NCI-H226 (cell line): ENCODE measurements at regions not wholly inside any gene's neighbourhood (a gene's known extent, or its start where the extent isn't known, plus 50 kb on each side); places are given as distances from the start of the nearest gene placed in this dataset.
A peak's percentile ranks its signal among the peaks of the same experiment; 100 is the strongest.

Source experiments
- DNase-seq: peaks from one replicate; pipeline ENCODE4 v3.0.0-alpha.2; 2015

DNA sequence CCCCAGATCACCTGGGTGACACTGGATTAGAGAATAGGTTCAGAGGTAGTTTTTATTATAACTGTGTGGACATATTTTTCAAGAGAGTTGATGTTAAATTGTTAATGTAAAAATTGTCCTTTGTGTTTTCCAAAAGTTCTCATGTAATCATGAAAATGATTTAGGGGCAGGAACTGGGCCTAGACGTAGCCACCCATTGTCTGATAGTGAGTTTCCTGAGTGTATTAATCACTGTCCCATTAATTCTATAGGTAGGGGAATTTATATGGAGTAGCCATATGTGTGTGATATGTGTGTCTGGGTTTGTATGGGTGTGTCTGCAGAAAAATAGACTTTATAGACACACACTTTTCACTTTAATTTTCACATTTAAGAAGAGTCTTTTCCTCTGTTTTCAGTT is 144.6 kb upstream of the RAI14 start:
- DNase-seq = no peak

- DNase-seq = no peak
These were observed 144.2 kb upstream of the RAI14 start for GRCh38 chr5:34511915-34512314.

DNA sequence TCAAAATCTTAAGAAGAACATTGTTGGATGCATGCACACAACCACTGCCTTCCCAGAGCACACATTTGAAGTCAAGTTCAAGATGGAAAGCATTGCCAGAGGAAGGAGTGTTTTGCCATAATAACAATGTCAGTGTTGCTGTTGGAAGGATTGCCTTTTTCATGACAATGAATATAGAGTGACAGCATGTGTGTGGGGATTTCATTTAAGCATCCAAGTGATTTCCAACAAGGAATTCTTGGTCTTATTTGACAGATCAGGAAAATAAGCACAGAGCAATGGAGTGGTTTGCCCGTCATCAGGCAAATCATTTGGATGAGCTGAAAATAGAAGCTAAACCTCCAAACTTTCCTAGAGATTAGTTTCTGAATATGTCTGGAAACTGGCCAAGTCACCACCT is 140.0 kb upstream of the RAI14 start:
- DNase-seq = no peak

DNA sequence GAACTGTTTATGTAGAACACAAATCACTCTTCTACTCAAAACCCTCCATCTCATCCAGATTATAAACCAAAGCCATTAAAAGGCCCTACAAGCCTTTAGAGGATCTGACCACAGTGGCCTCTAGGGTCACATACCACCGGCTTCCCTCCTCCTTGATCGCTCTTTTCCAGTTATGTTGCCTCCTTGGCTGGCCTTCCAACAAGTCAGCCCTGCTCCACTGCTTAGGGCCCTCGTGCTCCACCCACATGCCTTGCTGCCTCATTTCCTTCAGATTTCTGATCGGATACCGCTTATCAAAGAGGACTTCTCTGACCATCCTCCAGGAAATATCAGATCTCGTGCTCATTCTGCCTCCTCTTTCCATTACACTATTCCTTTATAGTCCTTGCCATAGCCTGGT is 139.4 kb upstream of the RAI14 start:
- DNase-seq = no peak

DNA sequence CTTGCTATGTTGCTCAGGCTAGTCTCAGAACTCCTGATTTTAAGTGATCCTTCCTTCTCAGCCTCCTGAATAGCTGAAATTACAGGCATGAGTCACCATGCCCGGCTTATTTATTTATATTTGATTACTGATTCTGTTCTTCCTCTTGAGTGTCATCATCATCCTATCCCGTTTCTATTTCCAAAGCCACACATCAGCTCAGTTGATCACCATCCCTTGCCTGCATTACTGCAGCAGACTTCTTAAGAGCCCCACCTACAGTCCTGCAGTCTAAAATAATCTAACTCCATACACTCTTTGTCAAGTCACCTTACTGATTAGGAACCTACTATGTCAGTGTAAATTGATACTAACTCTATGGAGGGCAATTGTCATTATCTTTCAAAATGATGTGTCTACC is 138.9 kb upstream of the RAI14 start:
- no peak for DNase-seq

DNA sequence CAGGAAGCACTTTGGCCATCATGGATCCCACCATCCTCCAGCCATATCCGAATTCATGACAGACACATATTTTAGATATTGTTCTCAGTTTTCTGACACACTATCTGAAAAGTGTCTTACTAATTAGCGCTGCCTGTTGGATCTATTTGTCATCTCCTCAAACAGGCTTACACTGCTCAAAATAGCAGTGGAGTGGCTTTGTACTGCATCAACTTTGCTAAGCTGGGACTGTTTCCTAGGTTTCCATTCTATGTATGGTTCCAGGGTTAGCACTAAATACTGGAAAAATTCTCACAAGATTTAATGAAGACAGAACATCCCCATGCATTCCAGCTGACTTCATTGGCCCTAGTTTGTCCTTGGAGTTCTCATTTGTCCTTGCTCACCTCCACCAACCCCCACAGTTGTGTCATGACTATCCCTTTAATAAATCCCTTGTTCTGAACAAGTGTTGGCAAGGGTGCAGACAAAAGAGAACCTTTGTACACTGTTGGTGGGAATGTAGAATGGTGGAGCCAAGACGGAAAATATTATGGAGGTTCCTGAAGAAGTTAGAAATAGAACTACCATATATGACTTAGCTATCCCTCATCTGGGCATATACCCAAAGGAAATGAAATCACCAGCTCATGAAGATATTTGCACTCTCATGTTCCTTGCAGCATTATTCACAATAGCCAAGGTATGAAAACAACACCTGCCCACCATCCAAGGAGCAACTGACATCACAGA is 136.5 kb upstream of the RAI14 start:
- peak; percentile 68 for DNase-seq

- DNase-seq = no peak
These were observed 134.4 kb upstream of the RAI14 start for GRCh38 chr5:34521628-34522290.

DNA sequence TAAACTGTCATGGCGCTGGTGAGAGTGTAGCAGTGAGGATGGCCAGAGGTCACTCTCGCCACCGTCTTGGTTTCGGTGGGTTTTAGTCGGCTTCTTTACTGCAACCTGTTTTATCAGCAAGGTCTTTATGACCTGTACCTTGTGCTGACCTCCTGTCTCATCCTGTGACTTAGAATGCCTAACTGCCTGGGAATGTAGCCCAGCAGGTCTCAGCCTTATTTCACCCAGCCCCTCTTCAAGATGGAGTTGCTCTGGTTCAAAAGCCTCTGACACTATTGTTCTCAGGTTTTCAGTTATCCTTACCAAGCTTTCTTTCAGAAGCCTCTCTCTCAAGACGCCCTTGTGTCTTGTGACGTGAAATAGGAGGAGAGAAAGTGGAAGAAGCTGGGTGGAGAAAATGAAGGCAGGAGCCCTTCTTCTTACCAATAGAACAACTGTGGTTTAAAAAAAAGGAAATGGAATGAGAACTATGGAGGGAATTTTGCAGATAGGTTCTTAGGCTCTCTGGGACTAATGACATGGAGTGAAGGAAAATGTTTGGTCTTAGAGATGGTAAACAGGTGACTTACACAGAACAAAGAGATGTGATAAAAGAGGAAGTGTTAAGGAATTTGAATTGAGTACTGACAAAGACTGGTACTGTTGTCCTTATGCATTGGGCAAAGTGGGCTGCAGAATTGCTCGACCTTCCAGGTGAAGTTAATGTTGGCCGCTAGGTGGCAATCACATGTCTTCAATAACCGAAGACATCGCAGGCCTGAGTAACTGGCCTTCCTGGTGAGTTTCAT is 133.3 kb upstream of the RAI14 start:
- DNase-seq = peak; percentile 66

DNA sequence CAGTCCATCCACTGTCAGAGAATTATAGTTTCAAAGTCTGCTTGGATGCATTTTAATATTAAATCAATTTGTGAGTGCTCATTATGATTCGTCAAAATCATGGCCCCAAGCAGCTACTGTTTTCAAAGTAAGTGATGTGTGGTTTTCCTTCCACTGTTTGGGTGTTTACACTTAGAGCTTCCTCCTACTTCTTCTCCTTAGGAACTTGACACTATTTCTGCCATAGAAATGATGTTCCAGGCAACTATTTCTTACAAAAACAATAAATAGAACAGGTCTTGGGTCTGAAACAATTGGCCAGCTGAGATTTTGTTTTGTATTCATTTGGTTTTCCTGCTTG is 132.8 kb upstream of the RAI14 start:
- no peak for DNase-seq

- no peak for DNase-seq
These were observed 132.0 kb upstream of the RAI14 start for GRCh38 chr5:34524123-34524522.

DNA sequence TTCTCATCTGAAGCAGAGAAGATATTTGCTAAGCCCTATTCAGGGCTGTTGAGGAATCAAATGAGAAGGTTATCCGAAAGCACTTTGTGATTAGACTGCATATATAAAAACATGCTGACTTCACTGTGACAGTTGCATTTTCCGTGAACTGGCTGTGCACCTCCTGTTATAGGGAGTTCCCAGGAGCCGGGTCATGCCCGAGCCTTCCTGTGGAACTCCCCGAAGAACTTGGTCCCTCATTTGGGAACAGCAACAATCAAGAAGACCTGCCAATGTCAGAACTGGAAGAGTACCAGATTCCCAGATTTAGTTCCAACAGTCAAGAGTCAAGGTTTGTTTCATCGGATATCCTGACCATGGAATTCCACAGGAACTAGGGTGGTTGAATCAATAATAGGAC is 130.4 kb upstream of the RAI14 start:
- DNase-seq = no peak

GRCh38 chr5:34526682-34527305 is 129.3 kb upstream of the RAI14 start:
- no peak for DNase-seq

DNA sequence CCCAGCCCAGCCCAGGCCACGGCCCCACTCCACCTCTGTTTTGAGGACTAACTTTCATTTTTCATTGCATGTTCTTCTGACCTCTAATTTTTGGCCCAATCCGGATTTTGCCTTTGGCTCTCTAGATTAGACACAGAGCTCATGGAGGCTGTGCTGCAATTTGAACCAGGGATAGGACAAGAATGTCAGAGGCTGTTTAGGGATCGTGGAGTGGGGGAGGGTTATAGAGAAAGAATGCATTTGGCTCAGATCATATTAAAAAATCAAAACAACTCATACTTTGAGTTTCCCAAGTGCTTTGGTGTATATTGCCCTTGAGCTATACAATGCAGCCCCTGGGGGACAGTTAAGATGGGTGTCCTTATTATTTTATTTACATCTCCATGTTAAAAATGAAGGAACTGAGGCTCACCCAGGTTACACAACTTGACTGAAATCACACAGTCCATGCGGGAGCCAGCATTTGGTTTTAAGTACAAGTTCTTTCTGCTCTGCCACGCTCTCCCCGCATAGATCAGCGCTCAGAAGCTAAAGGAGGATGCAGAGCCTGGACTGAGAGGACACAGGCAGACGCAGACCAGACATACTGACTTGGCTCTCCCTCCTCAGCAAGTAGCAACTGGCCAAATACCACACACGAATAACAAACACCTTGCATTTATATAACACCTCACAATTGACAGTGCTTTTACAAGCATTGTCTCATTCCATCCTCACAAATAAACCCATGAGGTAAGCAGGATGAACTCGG is 126.4 kb upstream of the RAI14 start:
- no peak for DNase-seq

DNA sequence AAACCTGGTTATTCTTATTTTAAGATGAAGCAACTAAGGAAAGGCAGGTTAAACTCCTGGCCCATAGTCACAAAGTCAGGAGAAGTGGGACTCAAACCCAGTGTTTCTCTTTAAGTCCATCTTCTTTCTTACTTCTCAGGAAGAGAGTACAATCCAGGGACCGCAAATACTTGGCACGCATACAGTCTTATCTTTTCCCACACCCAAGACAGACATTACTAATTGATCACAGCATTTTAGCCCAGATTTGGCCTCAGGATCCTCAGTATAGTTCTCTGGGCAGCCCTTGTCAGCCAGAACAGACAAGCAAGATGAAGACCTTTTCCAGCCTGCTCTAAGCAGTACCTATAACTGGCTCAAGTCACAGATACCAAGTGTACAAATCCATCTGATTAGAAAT is 125.5 kb upstream of the RAI14 start:
- peak; percentile 51 for DNase-seq

- peak; percentile 31 for DNase-seq
These were observed 124.3 kb upstream of the RAI14 start for GRCh38 chr5:34531751-34532360.

- DNase-seq = peak; percentile 77
These were observed 122.3 kb upstream of the RAI14 start for GRCh38 chr5:34533582-34534522.

GRCh38 chr5:34534523-34535103 is 121.5 kb upstream of the RAI14 start:
- DNase-seq = peak; percentile 83

DNA sequence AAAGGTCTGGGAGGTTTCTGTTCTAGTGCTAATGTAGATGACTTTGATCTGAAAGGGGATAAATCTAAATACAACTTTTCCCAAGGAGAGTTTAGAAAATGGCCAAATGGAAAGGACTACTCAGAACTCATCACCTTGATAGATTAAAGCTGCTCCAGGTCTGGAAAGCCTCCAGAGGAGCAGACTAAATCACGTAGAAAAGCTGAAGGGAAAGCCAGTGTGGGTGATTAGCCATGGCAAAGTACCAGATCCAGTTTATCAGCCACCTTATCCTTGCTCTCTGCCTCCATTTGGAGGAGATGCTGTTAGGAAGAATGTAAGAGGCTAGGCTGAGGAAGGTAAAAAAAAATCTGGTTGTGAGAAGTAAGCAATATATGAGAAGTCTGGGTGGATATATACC is 120.7 kb upstream of the RAI14 start:
- DNase-seq = no peak

DNA sequence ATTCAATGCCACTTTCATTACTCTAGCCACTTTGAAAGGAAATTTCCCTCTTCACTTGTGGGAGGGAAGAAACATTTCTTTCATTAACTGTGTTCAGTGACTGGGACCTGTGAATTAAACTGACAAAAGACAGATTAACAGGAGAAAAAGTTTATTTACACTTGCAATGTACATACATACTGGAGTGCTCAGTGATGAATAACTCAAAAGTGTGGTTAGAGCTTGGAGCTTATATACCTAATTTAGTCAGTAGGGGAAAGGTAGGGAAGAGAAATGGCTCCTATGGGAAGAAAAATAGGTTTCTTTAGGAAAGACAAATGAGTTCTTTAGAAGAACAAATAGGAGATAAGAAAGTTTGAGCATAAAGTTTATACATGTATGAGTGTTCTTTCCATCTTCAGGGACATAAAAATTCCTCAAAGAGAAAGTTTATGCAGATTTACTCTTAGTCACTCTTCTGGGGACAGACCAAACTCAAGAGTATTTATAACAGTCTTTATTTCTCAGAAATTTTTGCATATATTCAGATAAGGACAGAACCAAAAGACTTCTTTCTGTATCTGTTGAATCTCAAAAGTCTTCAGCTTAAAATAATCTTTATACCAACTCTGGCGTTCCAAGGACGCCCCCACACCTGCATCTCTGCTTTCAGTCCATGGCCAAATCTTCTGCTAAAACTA is 120.0 kb upstream of the RAI14 start:
- no peak for DNase-seq

- DNase-seq = no peak
These were observed 119.4 kb upstream of the RAI14 start for GRCh38 chr5:34536699-34537098.
